Activated T-helper 1 cell treated with anti-CD3 and anti-CD28 coated beads, Interleukin-2, amount 50 U/mL, for 16 hours (primary cell): ENCODE measurements at regions not wholly inside any gene's neighbourhood (a gene's known extent, or its start where the extent isn't known, plus 50 kb on each side); places are given as distances from the start of the nearest gene placed in this dataset.
"Not testable (repeated sequence)": the region's sequence is repeated elsewhere in the genome, so short reads cannot be mapped to it uniquely, and the experiment has no call there.

Experiments
- DNase-seq, 2 donors: peaks; one replicate each; pipeline ENCODE4 v3.0.0-alpha.2; 2020; ENCODE audit warnings: low read depth in 1 of 2, low spot score in 1 of 2

DNA sequence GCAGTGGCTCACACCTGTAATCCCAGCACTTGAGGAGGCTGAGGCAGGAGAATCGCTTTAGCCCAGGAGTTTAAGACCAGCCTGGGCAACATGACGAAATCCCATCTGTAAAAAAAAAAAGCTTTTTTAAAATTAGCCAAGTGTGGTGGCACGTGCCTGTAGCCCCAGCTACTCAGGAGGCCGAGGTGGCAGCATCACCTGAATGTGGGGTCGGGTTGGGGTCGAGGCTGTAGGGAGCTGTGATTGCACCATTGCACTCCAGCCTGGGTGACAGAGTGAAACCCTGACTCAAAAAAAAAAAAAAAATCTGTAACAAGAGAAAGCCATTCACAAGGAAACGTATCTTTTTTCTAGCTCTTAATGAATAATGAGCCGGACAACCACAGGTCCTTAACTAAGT, 74.7 kb upstream of the DLG1 start:
- DNase-seq, result no peak

DNA sequence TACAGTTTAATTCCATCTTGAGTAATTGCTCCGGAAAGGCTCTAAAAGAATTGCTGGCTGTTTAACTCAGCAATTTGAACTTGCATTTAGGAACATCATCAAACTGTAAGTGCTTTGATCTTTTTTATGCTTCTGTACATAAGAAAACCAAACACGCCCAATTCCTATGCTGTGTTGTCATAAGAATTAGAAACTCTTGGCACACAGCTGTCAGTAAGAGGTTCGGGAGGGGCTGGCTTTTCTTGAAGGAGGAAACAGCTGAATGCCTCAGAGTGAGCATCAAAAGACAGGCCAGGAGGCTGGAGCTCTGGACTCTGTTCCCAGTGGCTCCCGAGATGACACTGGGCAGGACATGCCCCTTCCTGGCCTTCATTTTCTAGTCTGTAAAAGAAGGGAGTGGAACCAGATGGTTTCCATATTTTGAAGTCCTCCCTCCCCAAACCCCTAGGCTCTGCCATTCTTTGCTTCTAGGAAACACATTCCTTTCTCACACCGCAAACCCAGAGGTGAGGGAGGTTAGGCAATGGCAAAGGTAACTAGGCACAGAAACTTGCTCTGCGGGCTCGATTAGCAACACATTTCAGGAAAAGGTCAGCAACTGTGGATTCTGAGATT, 73.7 kb upstream of the DLG1 start:
- DNase-seq, result no peak

DNA sequence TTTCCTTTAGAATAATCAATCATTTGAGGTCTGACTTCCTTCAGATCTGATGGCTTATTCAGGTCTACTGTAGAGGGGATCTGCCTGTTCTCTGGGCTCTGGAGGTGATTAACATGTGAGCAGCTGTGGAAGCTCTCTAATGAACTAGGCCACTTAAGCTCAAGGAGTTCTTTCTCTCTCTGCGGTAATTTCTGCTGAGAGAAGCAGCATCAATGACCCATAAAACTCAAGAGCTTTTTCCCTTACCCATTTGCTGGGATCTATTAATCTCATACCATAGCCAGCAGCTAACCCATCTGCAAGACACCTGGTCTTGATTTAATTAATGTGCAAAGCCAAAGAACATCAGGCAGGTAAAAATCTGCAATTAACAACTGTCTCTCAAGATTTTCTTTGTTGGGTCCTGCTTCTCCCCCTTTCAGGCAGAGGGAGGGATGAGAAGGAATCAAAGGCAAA, 73.2 kb upstream of the DLG1 start:
- DNase-seq, result no peak

DNA sequence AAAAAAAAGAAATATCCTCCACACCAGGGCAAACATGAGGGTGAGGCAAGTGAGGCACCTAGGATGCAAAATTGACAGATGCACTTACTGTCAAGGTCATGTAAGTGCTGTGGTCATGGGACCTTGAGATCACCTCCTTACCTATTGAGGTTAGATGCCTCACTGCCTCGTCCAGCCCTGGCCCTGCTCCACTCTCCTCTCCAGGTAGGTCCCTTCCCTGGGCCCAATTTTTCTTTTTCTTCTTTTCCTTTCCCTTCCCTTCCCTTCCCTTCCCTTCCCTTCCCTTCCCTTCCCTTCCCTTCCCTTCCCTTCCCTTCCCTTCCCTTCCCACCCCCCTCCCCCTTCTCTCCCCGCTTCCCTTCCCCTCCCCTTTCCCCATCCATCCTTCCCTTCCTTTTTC, 71.1 kb upstream of the DLG1 start:
- no peak for DNase-seq

DNA sequence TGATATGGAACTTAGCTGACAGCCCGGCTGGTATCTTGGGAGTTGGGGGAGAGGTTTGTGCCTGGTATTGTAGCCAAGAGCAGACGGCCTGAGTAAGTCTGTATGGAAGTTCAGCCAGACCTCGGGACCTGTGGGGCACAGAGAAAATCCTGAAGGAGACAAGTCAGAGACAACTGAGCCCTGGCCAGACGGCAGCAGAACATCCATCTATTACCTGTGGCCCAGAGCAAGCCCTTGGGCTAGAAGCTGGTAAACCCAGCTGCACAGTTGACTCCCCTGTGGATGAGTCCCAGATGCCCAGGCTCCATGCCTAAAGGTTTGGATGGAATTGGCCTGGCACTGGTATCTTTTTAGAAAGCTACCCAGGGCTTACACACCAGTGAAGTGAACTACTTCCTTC, 70.4 kb upstream of the DLG1 start:
- DNase-seq, result no peak

DNA sequence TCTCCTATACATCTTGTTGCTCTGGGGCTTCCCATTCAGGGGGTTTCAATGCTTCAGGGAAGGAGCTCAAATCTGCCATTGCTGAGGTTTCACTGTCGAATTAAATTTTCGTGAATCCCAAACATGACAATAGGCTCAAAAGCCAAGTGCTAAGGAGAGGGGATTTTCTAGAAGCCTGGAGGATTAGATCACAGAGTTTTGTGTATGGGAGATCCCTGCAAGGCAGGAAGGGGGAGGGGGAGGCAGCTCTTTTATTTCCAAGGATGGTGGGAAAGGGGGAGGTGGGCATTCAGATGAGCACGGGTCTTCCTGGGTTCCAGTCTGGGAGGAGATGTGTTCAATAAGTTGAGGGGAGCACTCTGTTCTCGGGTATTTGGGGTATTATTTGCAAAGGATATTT, 69.9 kb upstream of the DLG1 start:
- DNase-seq, result no peak

DNA sequence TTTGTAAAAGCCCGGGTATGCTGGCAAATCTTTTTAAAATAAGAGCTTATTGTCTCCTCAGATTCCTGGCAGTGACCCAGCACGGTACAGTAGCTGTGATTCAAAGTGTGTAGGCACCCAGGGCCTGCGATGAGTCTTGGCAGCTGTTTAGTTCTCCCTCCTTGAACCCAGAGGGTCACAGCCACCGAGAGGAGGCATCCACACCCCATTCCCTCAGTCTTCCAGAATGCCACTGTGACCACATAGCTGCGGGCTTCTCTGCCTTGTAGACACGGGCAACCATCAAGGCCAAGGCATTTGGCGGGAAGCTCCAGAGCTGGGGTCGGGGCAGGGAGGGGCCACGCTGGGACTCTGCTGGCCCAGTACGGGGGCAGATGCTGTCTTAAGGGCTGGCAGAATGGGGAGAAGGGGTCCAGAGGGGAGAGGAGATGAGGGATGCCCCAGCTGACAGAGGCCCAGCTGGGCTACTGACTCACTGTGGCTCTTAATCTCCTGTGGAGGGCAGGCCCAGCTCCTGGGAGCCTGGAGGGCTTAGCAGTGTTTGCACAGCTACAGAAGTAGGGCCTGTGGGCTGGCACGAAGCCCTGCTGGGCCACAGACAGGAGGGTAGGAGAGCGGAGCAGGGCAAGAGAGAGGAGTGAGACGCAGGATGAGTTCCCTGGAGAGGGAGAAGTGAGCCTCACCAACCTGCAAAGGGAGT, 68.8 kb upstream of the DLG1 start:
- no peak for DNase-seq

DNA sequence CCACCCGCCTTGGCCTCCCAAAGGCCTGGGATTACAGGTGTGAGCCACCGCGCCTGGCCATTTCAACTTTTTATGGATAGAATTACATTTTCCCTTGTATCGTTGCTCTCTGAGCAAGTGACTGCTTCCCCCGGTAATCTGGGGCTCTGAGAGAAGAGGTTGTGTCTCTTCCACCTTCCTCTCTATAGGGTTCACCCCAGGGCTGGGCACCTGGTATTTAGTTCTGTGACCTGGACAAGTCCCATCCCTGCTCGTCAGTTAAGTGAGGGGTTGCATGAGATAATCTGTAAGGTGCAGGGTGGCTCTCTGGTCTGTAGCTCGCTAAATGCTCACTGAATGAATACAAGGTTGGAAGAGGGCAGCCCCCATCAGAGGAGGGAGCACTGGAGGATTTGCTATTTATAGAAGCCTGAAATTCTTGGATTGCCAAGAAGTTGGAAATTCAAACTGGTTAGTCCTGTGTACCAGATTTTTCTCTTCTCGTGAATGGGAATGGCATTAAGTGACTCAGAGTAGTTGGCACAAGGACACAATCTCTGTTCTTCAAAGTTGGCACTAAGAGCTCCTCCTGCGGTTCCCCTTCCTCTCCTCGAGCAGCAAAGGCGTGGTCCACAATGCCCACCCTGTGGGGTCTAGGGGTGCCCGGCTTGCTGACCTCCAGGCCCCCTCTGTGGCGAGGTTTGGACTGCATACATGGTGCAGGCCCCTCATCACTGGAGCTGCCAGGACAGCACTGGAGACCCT, 68.1 kb upstream of the DLG1 start:
- DNase-seq, result no peak

DNA sequence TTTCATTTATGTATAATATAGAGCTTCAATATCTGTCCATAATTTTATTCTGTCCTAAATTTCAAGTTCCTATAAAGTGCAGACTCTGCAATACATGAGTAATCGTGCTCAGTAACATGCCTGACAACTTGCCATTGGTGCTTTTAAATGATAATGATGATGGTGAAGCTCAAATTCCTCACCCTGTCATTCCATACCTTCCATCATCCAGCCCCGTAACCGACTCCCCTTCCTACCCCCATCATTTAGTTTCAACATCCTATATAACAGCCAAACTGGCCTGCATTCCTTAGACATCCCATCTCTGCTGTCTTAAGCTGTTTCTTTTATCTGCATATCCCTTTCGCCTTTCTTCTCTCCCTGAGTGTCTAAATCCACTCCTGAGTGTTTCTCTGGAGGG, 67.2 kb upstream of the DLG1 start:
- DNase-seq, result no peak

DNA sequence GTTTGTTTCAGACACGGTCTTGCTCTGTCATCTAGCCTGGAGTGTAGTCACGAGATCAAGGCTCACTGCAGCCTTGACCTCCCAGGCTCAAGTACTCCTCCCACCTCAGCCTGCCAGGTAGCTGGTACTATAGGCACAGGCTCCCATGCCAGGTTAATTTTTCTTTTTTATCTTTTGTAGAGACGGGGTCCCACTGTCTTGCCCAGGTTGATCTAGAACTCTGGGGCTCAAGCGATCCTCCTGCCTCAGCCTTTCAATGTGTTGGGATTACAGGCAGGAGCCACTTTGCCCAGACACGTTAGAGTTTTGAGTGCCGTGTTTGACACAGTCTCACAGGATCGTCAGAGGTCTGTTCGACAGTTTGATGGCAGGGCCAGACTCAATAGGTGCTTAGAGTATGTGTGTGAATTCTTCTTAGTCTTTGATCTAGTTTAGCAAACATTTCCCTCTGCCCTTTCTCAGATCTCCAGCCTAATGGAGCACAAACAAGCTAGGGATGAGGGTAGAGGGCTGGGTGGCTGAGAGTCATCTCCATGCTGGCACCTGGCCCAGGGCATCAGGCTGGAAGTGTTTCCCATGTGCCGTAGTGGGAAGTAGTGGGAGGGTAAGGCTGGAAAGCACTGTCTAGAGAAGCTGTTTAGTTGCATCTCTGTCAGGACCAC, 66.1 kb upstream of the DLG1 start:
- no peak for DNase-seq

DNA sequence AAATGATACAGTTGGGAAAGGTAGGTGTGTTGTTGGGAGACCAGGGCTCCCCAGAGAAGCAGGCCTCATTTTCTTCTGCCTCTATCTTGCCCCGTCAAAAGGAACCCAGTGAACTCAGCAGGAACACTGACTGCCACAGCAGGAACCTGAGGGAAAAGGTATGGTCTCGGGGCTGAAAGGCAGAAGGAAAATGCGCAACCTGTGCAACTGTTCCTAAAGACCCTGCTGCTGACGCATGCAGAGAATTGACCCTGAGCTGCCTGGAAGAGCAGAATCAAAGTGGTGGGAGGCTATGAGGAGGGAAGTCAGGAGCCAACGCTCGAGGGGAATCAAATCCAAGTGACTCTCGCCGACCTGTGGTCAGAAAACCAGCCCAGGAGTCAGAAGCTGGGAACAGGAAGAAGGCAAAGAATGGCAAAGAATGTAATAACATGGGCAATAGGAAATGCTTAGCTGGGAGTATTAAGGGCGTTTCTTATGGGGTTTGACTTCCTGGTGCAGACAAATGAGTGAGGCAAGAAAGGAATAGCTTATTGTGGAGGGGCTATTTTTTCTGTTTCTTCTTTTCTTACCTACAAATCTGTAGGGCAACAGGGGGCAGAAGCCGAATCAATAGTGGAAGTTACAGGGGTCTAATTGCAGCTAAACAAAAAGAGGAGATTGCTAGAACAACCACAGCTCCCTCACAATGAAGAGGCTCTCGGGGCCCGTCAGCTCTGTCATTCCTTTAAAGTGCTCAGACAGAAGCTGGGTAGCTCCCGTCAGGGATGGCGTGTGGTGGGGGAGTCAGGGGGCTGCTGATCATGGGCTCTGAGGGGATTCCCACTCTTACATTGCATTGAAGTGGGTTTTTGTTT, 65.4 kb upstream of the DLG1 start:
- no peak for DNase-seq

DNA sequence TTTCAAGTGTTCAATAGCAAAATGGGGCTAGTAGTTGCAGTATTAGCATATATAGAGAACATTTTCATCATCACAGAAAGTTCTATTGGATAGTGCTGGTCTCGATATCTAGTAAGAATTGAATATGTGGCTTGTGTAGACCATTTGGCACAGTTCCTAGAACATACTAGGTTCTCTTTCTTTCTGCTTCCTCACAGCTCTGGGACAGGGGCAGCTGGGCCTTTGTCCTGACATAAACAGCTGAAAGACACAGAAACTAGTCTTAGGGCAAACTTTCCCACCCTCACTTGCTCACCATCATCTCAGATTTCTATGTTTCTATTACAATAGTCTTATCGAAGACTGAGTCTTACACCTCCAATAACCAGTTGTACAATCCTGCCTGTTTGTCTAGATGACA, 63.7 kb upstream of the DLG1 start:
- DNase-seq, result no peak

DNA sequence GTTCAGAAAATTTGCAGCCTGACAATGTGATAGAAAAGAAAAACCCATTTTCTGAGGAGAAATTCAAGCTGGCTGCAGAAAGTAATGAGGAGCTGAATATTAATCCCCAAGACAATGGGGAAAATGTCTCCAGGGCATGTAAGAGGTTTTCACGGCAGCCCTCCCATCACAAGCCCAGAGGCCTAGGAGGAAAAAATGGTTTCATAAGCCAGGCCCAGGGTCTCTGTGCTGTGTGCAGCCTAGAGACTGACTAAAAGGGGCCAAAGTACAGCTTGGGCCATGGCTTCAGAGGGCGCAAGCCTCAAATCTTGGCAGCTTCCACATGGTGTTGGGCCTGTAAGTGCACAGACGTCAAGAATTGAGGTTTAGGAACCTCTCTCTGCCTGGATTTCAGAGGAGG, 61.7 kb upstream of the DLG1 start:
- not testable (repeated sequence) for DNase-seq

DNA sequence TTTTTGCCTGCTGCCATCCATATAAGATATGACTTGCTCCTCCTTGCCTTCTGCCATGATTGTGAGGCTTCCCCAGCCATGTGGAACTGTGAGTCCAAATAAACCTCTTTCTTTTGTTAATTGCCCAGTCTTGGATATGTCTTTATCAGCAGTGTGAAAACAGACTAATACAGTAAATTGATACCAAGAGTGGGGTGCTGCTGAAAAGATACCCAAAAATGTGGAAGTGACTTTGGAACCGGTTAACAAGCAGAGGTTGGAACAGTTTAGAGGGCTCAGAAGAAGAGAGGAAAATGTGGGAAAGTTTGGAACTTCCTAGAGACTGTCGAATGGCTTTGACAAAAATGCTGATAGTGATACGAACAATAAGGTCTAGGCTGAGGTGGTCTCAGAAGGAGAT, 61.1 kb upstream of the DLG1 start:
- DNase-seq, result not testable (repeated sequence)

DNA sequence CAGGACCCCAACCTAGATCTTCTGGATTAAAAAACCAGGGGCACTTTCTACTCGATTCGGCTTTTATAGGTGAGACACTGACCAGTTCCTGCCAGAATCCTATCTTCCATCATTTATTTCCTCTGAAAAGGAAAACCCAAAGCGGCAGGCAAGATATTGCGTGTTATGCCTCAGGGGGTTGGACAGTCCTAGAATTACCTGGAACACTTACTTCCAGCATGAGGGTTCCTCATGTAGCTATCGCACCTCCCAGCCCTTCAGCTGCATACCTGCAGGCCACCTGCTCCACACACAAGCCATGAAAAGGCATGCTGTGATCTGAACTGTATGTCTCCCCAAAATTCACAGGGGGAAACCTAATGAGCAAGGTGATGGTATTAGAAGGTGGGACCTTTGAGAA, 58.3 kb upstream of the DLG1 start:
- no peak for DNase-seq

DNA sequence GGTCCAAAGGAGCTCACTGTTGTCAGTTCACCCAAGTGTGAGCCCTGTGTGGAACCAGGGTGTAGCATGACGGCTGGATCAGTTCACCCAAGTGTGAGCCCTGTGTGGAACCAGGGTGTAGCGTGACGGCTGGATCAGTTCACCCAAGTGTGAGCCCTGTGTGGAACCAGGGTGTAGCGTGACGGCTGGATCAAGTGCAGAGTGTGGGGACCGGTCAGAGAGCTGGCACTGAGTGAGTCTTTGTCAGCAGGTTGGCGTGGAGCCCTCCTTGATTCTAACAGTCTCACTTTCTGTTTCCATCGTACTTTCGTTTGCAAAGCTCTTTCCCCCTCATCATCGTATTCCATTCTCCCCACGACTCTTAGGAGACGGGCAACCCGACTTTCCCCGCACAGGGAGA, 57.9 kb upstream of the DLG1 start:
- no peak for DNase-seq

DNA sequence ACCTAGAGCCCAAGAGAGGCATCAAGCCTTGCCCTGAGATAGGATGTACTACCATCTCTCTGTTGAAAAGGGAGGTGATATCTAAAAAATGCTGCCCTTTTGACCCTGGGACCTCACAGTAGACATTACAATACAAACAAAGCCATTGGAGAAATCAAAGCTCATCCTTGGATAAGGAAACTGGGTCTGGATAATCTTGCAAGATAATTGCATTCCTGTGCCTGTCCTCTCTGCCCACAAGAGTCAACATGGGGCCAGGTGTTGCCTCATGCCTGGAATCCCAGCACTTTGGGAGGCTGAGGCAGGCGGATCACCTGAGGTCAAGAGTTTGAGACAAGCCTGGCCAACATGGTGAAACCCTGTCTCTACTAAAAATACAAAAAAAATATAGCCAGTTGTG, 57.3 kb upstream of the DLG1 start:
- no peak for DNase-seq

DNA sequence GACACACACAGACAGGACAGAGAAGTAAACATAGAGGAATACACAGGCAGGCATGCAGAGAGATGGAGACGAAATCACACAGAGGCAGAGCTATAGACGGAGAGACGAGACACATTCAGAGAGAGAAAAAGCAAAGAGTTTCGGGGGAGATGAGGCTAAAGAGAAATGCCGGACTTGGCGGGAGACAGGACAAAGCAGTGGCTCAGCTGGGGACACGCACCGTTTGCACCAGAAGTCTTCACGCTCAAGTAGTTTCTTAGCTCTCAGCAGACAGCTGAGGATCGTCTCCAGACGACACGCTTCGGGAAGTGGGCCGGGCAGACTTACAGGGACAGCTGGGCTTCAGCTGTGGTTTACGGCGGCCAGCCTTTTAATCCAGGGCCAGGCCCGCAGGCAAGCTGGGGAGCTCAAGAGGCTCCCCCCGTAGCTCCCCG, 56.2 kb upstream of the DLG1 start:
- no peak for DNase-seq

DNA sequence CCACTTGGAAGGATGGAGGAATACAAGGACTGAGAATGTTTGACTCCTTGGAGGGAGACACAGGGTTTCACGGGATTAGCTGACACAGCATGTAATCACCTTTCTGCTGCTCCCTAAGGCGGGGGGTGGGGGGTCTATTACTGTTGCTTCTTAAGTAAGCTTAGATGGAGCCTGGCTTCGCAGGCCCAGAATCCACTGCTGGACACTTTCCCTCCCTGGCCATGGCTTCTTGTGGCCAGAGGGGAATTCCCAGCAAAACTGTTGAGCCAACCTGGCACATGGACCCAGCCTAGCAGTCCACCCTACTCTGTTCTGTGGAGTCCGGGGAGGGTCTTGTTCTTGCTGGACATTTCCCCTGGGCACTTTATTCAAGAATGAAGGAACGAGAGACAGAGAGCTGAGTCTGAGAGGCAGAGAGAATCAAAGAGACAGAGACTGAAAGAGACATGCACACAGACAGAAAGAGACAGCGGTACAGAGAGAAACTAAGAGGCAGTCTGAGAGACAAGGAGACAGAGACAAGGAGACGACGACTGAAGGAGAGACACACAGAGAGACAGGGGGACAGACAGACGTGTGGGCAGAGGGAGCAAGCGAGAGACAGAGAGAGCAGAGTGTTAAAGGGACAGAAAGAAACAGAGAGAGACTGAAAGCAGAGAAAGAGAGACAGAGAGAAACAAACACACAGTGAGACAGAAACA, 55.6 kb upstream of the DLG1 start:
- no peak for DNase-seq
